GM12878 (cell line): ENCODE measurements at regions not wholly inside any gene's neighbourhood (a gene's known extent, or its start where the extent isn't known, plus 50 kb on each side); places are given as distances from the start of the nearest gene placed in this dataset.

Source experiments
- ATAC-seq: fragments of 200-7000 bp; cut with Tn5 transposase; 3 replicates; pipeline ENCODE4 v1.9.1; 2020; ENCODE audit warnings: mild to moderate bottlenecking, moderate library complexity
- BruUV-seq: library from RNA; stranded (reverse); fragments of 400-500 nt; replicated peaks from 2 replicates; lab custom pipeline; 2021; lab: Mats Ljungman, UMichigan
- CTCF ChIA-PET: fragments of 300-600 bp; sonication (Branson Sonifier 250); formaldehyde crosslinking; extraction: SDS; loops from one replicate; lab custom pipeline; 2021; ENCODE audit warnings: inconsistent platforms; lab: Yijun Ruan, JAX
- POLR2A ChIA-PET: fragments of 350-600 bp; formaldehyde crosslinking; extraction: SDS; loops from one replicate; lab custom pipeline; 2021; ENCODE audit warnings: inconsistent platforms; lab: Charles Lee
- RAD21 ChIA-PET: fragments of 300-600 bp; sonication (Branson Sonifier 250); formaldehyde crosslinking; loops from one replicate; lab custom pipeline; 2023; ENCODE audit warnings: antibody characterized with exemption; ENCODE audit not compliant: unreplicated experiment; lab: Charles Lee
- SMC1A ChIA-PET: fragments of 300-600 bp; sonication (Branson Sonifier 250); formaldehyde crosslinking; loops from one replicate; lab custom pipeline; 2023; ENCODE audit not compliant: unreplicated experiment, uncharacterized antibody; lab: Charles Lee
- DNase-seq: peaks from one replicate; pipeline ENCODE4 v3.0.0-alpha.2; 2011; ENCODE audit warnings: low read depth, low spot score
- FAIRE-seq: peaks from 3 replicates; lab custom pipeline; 2011; peaks lifted over from hg19 to GRCh38; lab: Jason Lieb, UNC
- H2AFZ ChIP-seq: 2 replicates; pipeline ENCODE4 v1.6.0; 2011; ENCODE audit warnings: low read depth, low read length, control low read depth; ENCODE audit not compliant: control insufficient read depth
- H3K27ac ChIP-seq: 2 replicates; pipeline ENCODE4 v1.5.1; 2011; ENCODE audit warnings: control low read depth; ENCODE audit not compliant: control insufficient read depth, insufficient read depth
- H3K27me3 ChIP-seq, 2 experiments: replicated peaks in 1 of 2; 2 replicates each; pipeline versions ENCODE4 v1.6.0 to v1.6.1; 2011; ENCODE audit warnings: low read length in 1 of 2; ENCODE audit not compliant: control insufficient read depth in 2 of 2, insufficient read depth in 2 of 2
- H3K36me3 ChIP-seq, 2 experiments: 2 replicates each; pipeline ENCODE4 v1.5.1; 2011; ENCODE audit warnings: low read length in 1 of 2; ENCODE audit not compliant: control insufficient read depth in 2 of 2, insufficient read depth in 2 of 2
- H3K4me1 ChIP-seq: 2 replicates; pipeline ENCODE4 v1.6.1; 2011; ENCODE audit warnings: mild to moderate bottlenecking, low read length, moderate library complexity, mixed read lengths; ENCODE audit not compliant: control insufficient read depth, insufficient read depth
- H3K4me2 ChIP-seq: 2 replicates; pipeline ENCODE4 v1.6.0; 2011; ENCODE audit warnings: control low read depth; ENCODE audit not compliant: control insufficient read depth, insufficient read depth
- H3K4me3 ChIP-seq: fragments of 200-600 bp; sonication (generic); 2 replicates; pipeline ENCODE4 v1.5.1; 2016
- H3K79me2 ChIP-seq: 2 replicates; pipeline ENCODE4 v1.6.0; 2011; ENCODE audit warnings: low read length; ENCODE audit not compliant: control insufficient read depth, insufficient read depth
- H3K9ac ChIP-seq: 2 replicates; pipeline ENCODE4 v1.8.0; 2011; ENCODE audit warnings: low read length, control low read depth, mixed read lengths; ENCODE audit not compliant: control insufficient read depth, insufficient read depth
- H3K9me3 ChIP-seq: replicated peaks from 3 replicates; pipeline ENCODE4 v1.5.1; 2011; ENCODE audit warnings: mild to moderate bottlenecking, low read length; ENCODE audit not compliant: control insufficient read depth, insufficient read depth
- H4K20me1 ChIP-seq: 2 replicates; pipeline ENCODE4 v1.6.0; 2011; ENCODE audit not compliant: control insufficient read depth, insufficient read depth
- NFYA ChIP-seq: IDR thresholded peaks from 2 replicates; pipeline ENCODE4 v1.6.1; 2011; ENCODE audit warnings: low read depth, mild to moderate bottlenecking, low read length, improper control_type of control experiment, borderline replicate concordance
- PAX5 ChIP-seq: IDR thresholded peaks from 2 replicates; pipeline ENCODE4 v1.6.1; 2011; ENCODE audit warnings: low read depth, low read length, borderline replicate concordance
- POLR2A ChIP-seq: IDR thresholded peaks from 2 replicates; pipeline ENCODE4 v1.6.1; 2011; ENCODE audit warnings: low read depth, mild to moderate bottlenecking, low read length
- RAD21 ChIP-seq: IDR thresholded peaks from 2 replicates; pipeline ENCODE4 v1.6.1; 2011; ENCODE audit warnings: mild to moderate bottlenecking, low read depth, low read length, moderate library complexity; ENCODE audit not compliant: insufficient read depth
- RB1 ChIP-seq: fragments of 450-650 bp; formaldehyde crosslinking; IDR thresholded peaks from 2 replicates; pipeline ENCODE4 v1.6.1; 2017; ENCODE audit warnings: mild to moderate bottlenecking, borderline replicate concordance
- RELA ChIP-seq: fragments of 450-650 bp; IDR thresholded peaks from 2 replicates; pipeline ENCODE4 v1.8.0; 2014; ENCODE audit warnings: borderline replicate concordance; ENCODE audit not compliant: partially characterized antibody
- SREBF2 ChIP-seq: IDR thresholded peaks from 2 replicates; pipeline ENCODE4 v1.6.1; 2012; ENCODE audit warnings: mild to moderate bottlenecking, low read length
- WGBS: methylation state at CpG from one replicate; pipeline ENCODE4 v1.1.6; 2016; ENCODE audit warnings: low lambda C conversion rate; ENCODE audit not compliant: insufficient replicate concordance, insufficient coverage; ENCODE audit errors: missing lambda C conversion rate; 5-methylcytosine and 5-hydroxymethylcytosine counted together
- in situ Hi-C: fragments of 300-500 bp; cut with MboI; formaldehyde crosslinking; loops from 9 replicates; pipeline ENCODE4 v1.14.3; 2018; ENCODE audit warnings: mixed read lengths
- intact Hi-C: fragments of 100-400 bp; cut with micrococcal nuclease; formaldehyde crosslinking; loops from one replicate; pipeline ENCODE4 v1.14.2; 2022; ENCODE audit not compliant: unreplicated experiment
- TF ChIP-seq, protein P1 (sequence below): fragments of 450-650 bp; IDR thresholded peaks from 2 replicates; pipeline ENCODE4 v1.6.1; 2017; ENCODE audit warnings: mild to moderate bottlenecking

- no peak overlapping the region for H3K4me3 ChIP-seq
- H3K9me3 ChIP-seq, result no peaks in the 10 kb centered on the region; the same call in 2 of the 3 replicates
- WGBS, result 42% methylated on average over 3 of the region's 3 CpGs
- H4K20me1 ChIP-seq, result no peaks in the 10 kb centered on the region
- TF ChIP-seq, protein P1, sequence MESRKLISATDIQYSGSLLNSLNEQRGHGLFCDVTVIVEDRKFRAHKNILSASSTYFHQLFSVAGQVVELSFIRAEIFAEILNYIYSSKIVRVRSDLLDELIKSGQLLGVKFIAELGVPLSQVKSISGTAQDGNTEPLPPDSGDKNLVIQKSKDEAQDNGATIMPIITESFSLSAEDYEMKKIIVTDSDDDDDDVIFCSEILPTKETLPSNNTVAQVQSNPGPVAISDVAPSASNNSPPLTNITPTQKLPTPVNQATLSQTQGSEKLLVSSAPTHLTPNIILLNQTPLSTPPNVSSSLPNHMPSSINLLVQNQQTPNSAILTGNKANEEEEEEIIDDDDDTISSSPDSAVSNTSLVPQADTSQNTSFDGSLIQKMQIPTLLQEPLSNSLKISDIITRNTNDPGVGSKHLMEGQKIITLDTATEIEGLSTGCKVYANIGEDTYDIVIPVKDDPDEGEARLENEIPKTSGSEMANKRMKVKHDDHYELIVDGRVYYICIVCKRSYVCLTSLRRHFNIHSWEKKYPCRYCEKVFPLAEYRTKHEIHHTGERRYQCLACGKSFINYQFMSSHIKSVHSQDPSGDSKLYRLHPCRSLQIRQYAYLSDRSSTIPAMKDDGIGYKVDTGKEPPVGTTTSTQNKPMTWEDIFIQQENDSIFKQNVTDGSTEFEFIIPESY, result no peak
- TF ChIP-seq RB1 (no peak), RAD21 (no peak), POLR2A (no peak), NFYA (no peak), PAX5 (peak; percentile 32; the same call in 1 of the 2 replicates)
- ATAC-seq (no peak), DNase-seq (no peak), FAIRE-seq (no peak)
- no peaks in the 10 kb centered on the region for H3K36me3 ChIP-seq
- RAD21 ChIA-PET, result no interaction called here
- no peak overlapping the region for H3K9ac ChIP-seq
- no peak overlapping the region for H3K27ac ChIP-seq
- SMC1A ChIA-PET, result no interaction called here
- H3K4me2 ChIP-seq, result no peak overlapping the region
- no peak overlapping the region for H2AFZ ChIP-seq
- no peaks in the 10 kb centered on the region for H3K4me1 ChIP-seq
- in situ Hi-C loops, result no loop called here
- BruUV-seq, result no TSS peak
- CTCF ChIA-PET, result no interaction called here
- no peaks in the 10 kb centered on the region for H3K27me3 ChIP-seq
- POLR2A ChIA-PET, result no interaction called here
- no peaks in the 10 kb centered on the region for H3K79me2 ChIP-seq
- intact Hi-C loops, result no loop called here
Observed at GRCh38 chr2:238551091-238551490, 124.4 kb downstream of the ASB1 start.

- 25% methylated on average over 5 of the region's 5 CpGs for WGBS
- in situ Hi-C loops, result no loop called here
Observed at GRCh38 chr2:238552226-238552625, 125.5 kb downstream of the ASB1 start.

More at GRCh38 chr2:238552226-238552625, 125.5 kb downstream of the ASB1 start:
- H3K4me2 ChIP-seq, result no peak overlapping the region
- H2AFZ ChIP-seq, result no peak overlapping the region
- intact Hi-C loops, result no loop called here
- no peaks in the 10 kb centered on the region for H3K79me2 ChIP-seq
- RAD21 ChIA-PET, result no interaction called here
- TF ChIP-seq RELA (no peak), SREBF2 (no peak)
- TF ChIP-seq, all 136 proteins: peak for 0
- H3K27me3 ChIP-seq, result no peaks in the 10 kb centered on the region
- CTCF ChIA-PET, result no interaction called here
- no peaks in the 10 kb centered on the region for H3K4me1 ChIP-seq
- no TSS peak for BruUV-seq
- no peaks in the 10 kb centered on the region for H3K36me3 ChIP-seq
- FAIRE-seq (no peak), DNase-seq (no peak), ATAC-seq (no peak)
- H3K27ac ChIP-seq, result no peak overlapping the region
- no peaks in the 10 kb centered on the region for H4K20me1 ChIP-seq
- H3K9me3 ChIP-seq, result no peaks in the 10 kb centered on the region; the same call in 2 of the 3 replicates
- SMC1A ChIA-PET, result no interaction called here
- H3K4me3 ChIP-seq, result no peak overlapping the region
- POLR2A ChIA-PET, result no interaction called here
- no peak overlapping the region for H3K9ac ChIP-seq
